Gastroesophageal sphincter (tissue), 4 donors: ENCODE measurements at regions not wholly inside any gene's neighbourhood (a gene's known extent, or its start where the extent isn't known, plus 50 kb on each side); places are given as distances from the start of the nearest gene placed in this dataset.

Experiments
- ATAC-seq: fragments of 150-250 bp; one replicate; pipeline ENCODE4 v1.9.1; 2016; ENCODE audit warnings: mild to moderate bottlenecking, moderate library complexity
- H3K27ac ChIP-seq, 4 donors: fragments of 200-600 bp; sonication (generic) in 3 of 4; 1 replicate in 3 of 4; 2 replicates in 1 of 4; pipeline ENCODE4 v1.5.1; 2016 to 2019
- H3K27me3 ChIP-seq: fragments of 200-600 bp; sonication (generic); one replicate; pipeline ENCODE4 v1.5.1; 2019
- H3K36me3 ChIP-seq, 2 donors: fragments of 200-600 bp; sonication (generic); one replicate each; pipeline ENCODE4 v1.5.1; 2019; ENCODE audit warnings: control low read depth in 1 of 2
- H3K4me1 ChIP-seq, 3 donors: fragments of 200-600 bp; sonication (generic); 1 replicate in 2 of 3; 2 replicates in 1 of 3; pipeline ENCODE4 v1.5.1; 2016 to 2019; ENCODE audit warnings: control low read depth in 2 of 3
- H3K4me3 ChIP-seq, 2 donors: fragments of 200-600 bp; sonication (generic); one replicate each; pipeline ENCODE4 v1.5.1; 2019; ENCODE audit warnings: mild to moderate bottlenecking in 1 of 2, moderate library complexity in 1 of 2
- H3K9me3 ChIP-seq, 3 donors: fragments of 200-600 bp; sonication (generic); one replicate each; pipeline ENCODE4 v1.5.1; 2017 to 2019; ENCODE audit warnings: control low read depth in 2 of 3
- EP300 ChIP-seq: sonication (generic); formaldehyde crosslinking; IDR thresholded peaks from one replicate; pipeline ENCODE4 v1.6.1; 2017; ENCODE audit warnings: antibody characterized with exemption, mild to moderate bottlenecking
- POLR2A ChIP-seq, 2 donors: fragments of 450-650 bp; IDR thresholded peaks; one replicate each; pipeline ENCODE4 v1.6.1; 2017; ENCODE audit warnings: antibody characterized with exemption in 2 of 2, mild to moderate bottlenecking in 2 of 2, moderate library complexity in 1 of 2
- POLR2AphosphoS5 ChIP-seq: sonication (generic); formaldehyde crosslinking; IDR thresholded peaks from one replicate; pipeline ENCODE4 v1.6.1; 2017; ENCODE audit warnings: antibody characterized with exemption
- WGBS, 2 donors: methylation state at CpG; one replicate each; pipeline ENCODE4 v1.1.5; 2018; ENCODE audit warnings: low coverage in 1 of 2; 5-methylcytosine and 5-hydroxymethylcytosine counted together
- TF ChIP-seq, protein P1 (sequence below), 4 experiments: fragments of 200-600 bp in 2 of 4; fragments of 450-650 bp in 2 of 4; sonication (generic) in 1 of 4; IDR thresholded peaks; one replicate each; pipeline ENCODE4 v1.5.1; 2017 to 2019; ENCODE audit warnings: antibody characterized with exemption in 4 of 4, mild to moderate bottlenecking in 2 of 4, moderate library complexity in 2 of 4

DNA sequence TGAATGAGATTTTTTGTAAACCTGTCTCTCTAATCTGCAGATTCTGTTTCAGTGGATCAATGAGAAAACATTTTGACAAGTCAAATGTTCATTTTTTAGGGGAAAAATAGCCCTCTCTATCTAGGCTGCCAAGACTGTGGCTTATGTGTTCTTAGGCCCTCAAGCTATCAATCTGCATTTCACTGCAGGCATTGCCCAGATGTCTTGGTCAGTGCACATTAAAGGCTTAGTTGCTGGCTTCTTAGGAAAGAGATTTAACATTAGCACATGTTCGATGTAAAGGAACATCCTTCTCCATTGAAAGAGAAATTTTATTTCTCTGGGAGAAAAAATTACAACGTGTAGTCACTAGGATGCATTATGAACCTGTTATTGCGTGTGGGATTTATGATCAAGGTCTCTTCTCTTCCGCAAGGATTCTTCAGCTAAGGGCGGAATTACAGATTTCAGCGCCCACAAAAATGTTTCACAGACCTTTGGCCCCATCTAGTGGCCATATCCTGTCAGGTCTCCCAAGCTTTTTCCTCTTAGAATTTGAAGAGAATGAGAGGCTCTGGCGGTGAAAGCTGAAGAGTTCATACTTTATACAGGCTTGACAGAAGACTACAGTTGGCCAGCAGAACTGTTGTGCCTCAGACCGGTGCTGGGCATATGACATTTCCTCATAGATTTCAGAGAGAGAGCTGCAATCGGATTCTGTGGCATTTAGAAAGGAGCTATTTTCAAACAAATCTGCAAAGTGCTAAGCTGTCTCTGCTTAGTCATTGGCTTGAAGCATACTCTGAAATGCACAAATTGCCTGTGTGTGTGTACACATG is 144.6 kb upstream of the NOCT start:
- H3K9me3 ChIP-seq: no peaks in the 10 kb centered on the region
- H3K36me3 ChIP-seq: no peaks in the 10 kb centered on the region
- TF ChIP-seq, protein P1, sequence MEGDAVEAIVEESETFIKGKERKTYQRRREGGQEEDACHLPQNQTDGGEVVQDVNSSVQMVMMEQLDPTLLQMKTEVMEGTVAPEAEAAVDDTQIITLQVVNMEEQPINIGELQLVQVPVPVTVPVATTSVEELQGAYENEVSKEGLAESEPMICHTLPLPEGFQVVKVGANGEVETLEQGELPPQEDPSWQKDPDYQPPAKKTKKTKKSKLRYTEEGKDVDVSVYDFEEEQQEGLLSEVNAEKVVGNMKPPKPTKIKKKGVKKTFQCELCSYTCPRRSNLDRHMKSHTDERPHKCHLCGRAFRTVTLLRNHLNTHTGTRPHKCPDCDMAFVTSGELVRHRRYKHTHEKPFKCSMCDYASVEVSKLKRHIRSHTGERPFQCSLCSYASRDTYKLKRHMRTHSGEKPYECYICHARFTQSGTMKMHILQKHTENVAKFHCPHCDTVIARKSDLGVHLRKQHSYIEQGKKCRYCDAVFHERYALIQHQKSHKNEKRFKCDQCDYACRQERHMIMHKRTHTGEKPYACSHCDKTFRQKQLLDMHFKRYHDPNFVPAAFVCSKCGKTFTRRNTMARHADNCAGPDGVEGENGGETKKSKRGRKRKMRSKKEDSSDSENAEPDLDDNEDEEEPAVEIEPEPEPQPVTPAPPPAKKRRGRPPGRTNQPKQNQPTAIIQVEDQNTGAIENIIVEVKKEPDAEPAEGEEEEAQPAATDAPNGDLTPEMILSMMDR (IDR thresholded peaks at IDR 0.05): peak; percentile 70 to 91 (median 85)
- TF ChIP-seq EP300: no peak
- no peaks in the 10 kb centered on the region for H3K27me3 ChIP-seq
- peak; percentile 53 for ATAC-seq
- 2 to 4% methylated on average over 8 to 9 of the region's 9 CpGs for WGBS, 2 donors
- H3K4me1 ChIP-seq: peaks cover 0 to 17% (median 0%) of the 10 kb centered on the region in 3 donors
- H3K27ac ChIP-seq: no peak overlapping the region
- H3K4me3 ChIP-seq: no peak overlapping the region

DNA sequence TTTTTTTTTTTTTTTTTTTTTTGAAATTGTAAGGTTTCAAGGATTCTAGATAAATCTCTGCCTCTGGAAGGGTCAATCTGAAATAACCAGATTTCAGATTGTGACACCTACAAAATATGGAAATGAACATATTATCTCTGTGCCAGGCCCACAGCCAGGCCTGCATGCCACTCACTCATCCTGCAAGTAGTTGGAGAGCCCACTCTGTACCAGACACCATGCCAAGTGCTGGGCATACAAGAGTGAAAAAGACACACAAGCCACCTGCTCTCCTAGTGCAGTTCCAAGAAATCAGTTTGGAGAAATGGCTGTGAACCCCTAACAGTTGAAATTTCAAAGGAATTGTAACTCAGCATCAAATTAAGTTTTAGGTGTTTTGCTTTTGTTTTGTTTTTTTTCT is 145.9 kb upstream of the NOCT start:
- Histone ChIP-seq H3K27me3 (no peaks in the 10 kb centered on the region), H3K36me3 (no peaks in the 10 kb centered on the region), H3K4me3 (no peak overlapping the region), H3K4me1 (peaks cover 0 to 17% (median 0%) of the 10 kb centered on the region in 3 donors), H3K9me3 (no peaks in the 10 kb centered on the region), H3K27ac (no peak overlapping the region)
- TF ChIP-seq, protein P1 (IDR thresholded peaks at IDR 0.05): no peak
- no peak for TF ChIP-seq POLR2AphosphoS5
- TF ChIP-seq POLR2A (IDR thresholded peaks at IDR 0.05): no peak
- TF ChIP-seq EP300: no peak
- ATAC-seq: no peak

DNA sequence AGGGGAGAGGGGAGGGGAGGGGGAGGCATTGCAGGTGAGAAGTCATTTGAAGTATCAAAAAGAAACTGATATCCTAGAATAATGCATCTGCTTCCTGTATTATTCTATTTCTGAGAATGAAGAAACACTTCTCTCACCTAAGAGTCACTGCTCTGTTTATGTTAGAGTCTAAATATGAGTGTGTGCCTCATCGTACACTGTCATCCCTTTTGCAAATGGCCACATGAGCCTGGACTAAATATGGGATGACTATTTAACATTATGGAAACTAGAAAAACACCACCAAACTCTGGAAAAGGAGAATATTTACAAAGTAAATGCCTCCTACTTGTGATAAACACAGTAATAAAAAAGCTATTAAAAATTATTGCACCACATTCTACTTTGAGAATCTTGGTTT is 146.4 kb upstream of the NOCT start:
- no peaks in the 10 kb centered on the region for H3K27me3 ChIP-seq
- TF ChIP-seq, protein P1 (IDR thresholded peaks at IDR 0.05): no peak
- no peak for TF ChIP-seq POLR2AphosphoS5
- no peak for TF ChIP-seq EP300
- no peak for TF ChIP-seq POLR2A (IDR thresholded peaks at IDR 0.05)
- WGBS, 2 donors: 36 to 50% methylated on average over 1 of the region's 1 CpG
- no peaks in the 10 kb centered on the region for H3K9me3 ChIP-seq
- no peak overlapping the region for H3K4me3 ChIP-seq
- H3K4me1 ChIP-seq: peaks cover 0 to 17% (median 0%) of the 10 kb centered on the region in 3 donors
- no peak for ATAC-seq
- no peaks in the 10 kb centered on the region for H3K36me3 ChIP-seq
- H3K27ac ChIP-seq: no peak overlapping the region

DNA sequence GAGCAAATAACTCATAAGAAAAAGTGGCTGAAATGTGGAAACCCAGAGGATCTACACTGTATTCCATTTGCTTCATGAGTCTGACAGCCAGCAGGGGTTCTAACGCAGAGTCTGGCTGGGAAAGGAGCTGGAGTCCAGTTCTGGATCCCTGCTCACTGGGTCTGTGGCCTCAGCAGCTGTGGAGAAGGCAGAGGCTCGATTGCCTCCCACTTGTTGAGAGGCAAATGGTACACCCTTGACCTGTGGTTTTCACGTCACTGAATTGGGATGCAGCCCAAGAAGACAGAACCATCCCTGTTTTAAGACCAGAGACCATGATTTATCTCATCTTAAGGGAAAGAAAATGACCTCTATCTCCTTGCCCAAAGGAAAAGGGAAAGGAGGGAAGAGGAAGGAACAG is 147.0 kb upstream of the NOCT start:
- Histone ChIP-seq H3K27ac (no peak overlapping the region), H3K36me3 (no peaks in the 10 kb centered on the region), H3K9me3 (no peaks in the 10 kb centered on the region), H3K27me3 (no peaks in the 10 kb centered on the region), H3K4me1 (peaks cover 0 to 17% (median 0%) of the 10 kb centered on the region in 3 donors), H3K4me3 (no peak overlapping the region)
- no CpG with 5 or more reads among the region's 3 CpGs for WGBS, 2 donors
- no peak for ATAC-seq
- TF ChIP-seq POLR2AphosphoS5: no peak
- TF ChIP-seq, protein P1 (IDR thresholded peaks at IDR 0.05): no peak
- TF ChIP-seq POLR2A (IDR thresholded peaks at IDR 0.05): no peak
- no peak for TF ChIP-seq EP300

DNA sequence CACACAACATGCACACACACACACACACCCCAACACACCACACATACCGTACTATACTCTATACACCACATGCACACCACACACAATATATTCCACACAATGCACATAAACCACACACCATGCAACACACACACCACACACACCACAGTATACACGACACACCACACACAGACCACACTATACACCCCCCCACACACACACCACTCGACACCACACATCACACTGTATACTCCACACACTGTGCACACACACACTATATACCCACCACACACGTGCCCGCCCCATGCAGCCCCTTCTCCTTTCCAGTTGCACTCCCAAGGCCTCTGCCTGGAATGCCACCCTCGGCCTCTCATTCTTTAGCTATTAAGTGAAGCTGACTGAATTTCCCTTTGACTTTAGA is 148.2 kb upstream of the NOCT start:
- no peaks in the 10 kb centered on the region for H3K36me3 ChIP-seq
- WGBS, 2 donors: 72 to 87% methylated on average over 3 to 6 of the region's 6 CpGs
- no peak overlapping the region for H3K4me3 ChIP-seq
- H3K9me3 ChIP-seq: no peaks in the 10 kb centered on the region
- peaks cover 0 to 17% (median 0%) of the 10 kb centered on the region in 3 donors for H3K4me1 ChIP-seq
- TF ChIP-seq POLR2A (IDR thresholded peaks at IDR 0.05): no peak
- TF ChIP-seq, protein P1 (IDR thresholded peaks at IDR 0.05): no peak
- TF ChIP-seq EP300: no peak
- TF ChIP-seq POLR2AphosphoS5: no peak
- no peaks in the 10 kb centered on the region for H3K27me3 ChIP-seq
- ATAC-seq: no peak
- H3K27ac ChIP-seq: no peak overlapping the region
